Right lobe of liver (tissue), 4 donors: ENCODE measurements at regions not wholly inside any gene's neighbourhood (a gene's known extent, or its start where the extent isn't known, plus 50 kb on each side); places are given as distances from the start of the nearest gene placed in this dataset.

Source experiments
- POLR2A ChIP-seq: fragments of 450-650 bp; IDR thresholded peaks from one replicate; pipeline ENCODE4 v1.6.1; 2017; ENCODE audit warnings: antibody characterized with exemption, mild to moderate bottlenecking
- TF ChIP-seq, protein P1 (sequence below), 4 donors: fragments of 200-600 bp in 3 of 4; fragments of 450-650 bp in 1 of 4; IDR thresholded peaks; one replicate each; pipeline versions ENCODE4 v1.5.1 to v1.8.0; 2016 to 2022; ENCODE audit warnings: antibody characterized with exemption in 4 of 4, mild to moderate bottlenecking in 2 of 4
- donor health status: DM: no; HTN: no; CAD: no.
- donor health status: DM: no; HTN: no; CAD: no.
- donor health status: DM: no; HTN: yes; CAD: no.

GRCh38 chr20:39144757-39145156 is 182.6 kb downstream of the DHX35 start:
- TF ChIP-seq, protein P1, sequence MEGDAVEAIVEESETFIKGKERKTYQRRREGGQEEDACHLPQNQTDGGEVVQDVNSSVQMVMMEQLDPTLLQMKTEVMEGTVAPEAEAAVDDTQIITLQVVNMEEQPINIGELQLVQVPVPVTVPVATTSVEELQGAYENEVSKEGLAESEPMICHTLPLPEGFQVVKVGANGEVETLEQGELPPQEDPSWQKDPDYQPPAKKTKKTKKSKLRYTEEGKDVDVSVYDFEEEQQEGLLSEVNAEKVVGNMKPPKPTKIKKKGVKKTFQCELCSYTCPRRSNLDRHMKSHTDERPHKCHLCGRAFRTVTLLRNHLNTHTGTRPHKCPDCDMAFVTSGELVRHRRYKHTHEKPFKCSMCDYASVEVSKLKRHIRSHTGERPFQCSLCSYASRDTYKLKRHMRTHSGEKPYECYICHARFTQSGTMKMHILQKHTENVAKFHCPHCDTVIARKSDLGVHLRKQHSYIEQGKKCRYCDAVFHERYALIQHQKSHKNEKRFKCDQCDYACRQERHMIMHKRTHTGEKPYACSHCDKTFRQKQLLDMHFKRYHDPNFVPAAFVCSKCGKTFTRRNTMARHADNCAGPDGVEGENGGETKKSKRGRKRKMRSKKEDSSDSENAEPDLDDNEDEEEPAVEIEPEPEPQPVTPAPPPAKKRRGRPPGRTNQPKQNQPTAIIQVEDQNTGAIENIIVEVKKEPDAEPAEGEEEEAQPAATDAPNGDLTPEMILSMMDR (IDR thresholded peaks at IDR 0.05): no peak
- no peak for TF ChIP-seq POLR2A
